Spinal cord (tissue), 9 donors: ENCODE measurements at regions not wholly inside any gene's neighbourhood (a gene's known extent, or its start where the extent isn't known, plus 50 kb on each side); places are given as distances from the start of the nearest gene placed in this dataset.
A peak's percentile ranks its signal among the peaks of the same experiment; 100 is the strongest.

Source experiments
- DNase-seq, 6 donors: peaks; one replicate each; pipeline versions ENCODE4 v3.0.0 to v3.0.0-alpha.2; 2013 to 2015; ENCODE audit warnings: low spot score in 6 of 6, low read depth in 4 of 6
- H3K27ac ChIP-seq: one replicate; pipeline ENCODE4 v1.5.1; 2013; ENCODE audit warnings: low read depth, low read length, control low read depth
- H3K27me3 ChIP-seq: one replicate; pipeline ENCODE4 v1.6.1; 2013; ENCODE audit warnings: low read length; ENCODE audit not compliant: control insufficient read depth, insufficient read depth
- H3K36me3 ChIP-seq: one replicate; pipeline ENCODE4 v1.6.1; 2013; ENCODE audit warnings: low read length; ENCODE audit not compliant: control insufficient read depth, insufficient read depth
- H3K4me1 ChIP-seq: one replicate; pipeline ENCODE4 v1.6.1; 2013; ENCODE audit warnings: low read length; ENCODE audit not compliant: control insufficient read depth, insufficient read depth
- H3K4me3 ChIP-seq: one replicate; pipeline ENCODE4 v1.5.1; 2013; ENCODE audit warnings: low read depth, low read length, control low read depth
- H3K9me3 ChIP-seq: one replicate; pipeline ENCODE4 v1.6.1; 2013; ENCODE audit warnings: low read length; ENCODE audit not compliant: control insufficient read depth, insufficient read depth
- WGBS: methylation state at CpG from one replicate; pipeline ENCODE4 v1.1.5; 2013; ENCODE audit warnings: missing lambda C conversion rate; ENCODE audit not compliant: insufficient coverage; 5-methylcytosine and 5-hydroxymethylcytosine counted together
- donor health status: healthy.

GRCh38 chr2:128466376-128466775 lies 147.7 kb upstream of the HS6ST1 start:
- Histone ChIP-seq H3K4me1 (peaks cover 3% of the 10 kb centered on the region), H3K27me3 (no peaks in the 10 kb centered on the region), H3K36me3 (no peaks in the 10 kb centered on the region), H3K4me3 (no peak overlapping the region), H3K27ac (no peak overlapping the region), H3K9me3 (peaks cover 5% of the 10 kb centered on the region)
- 85% methylated on average over 2 of the region's 2 CpGs for WGBS
- peak in 1 of 6 donors; percentile 50 for DNase-seq

GRCh38 chr2:128466776-128467175 lies 148.1 kb upstream of the HS6ST1 start:
- Histone ChIP-seq H3K9me3 (peaks cover 5% of the 10 kb centered on the region), H3K27ac (no peak overlapping the region), H3K27me3 (no peaks in the 10 kb centered on the region), H3K4me1 (peaks cover 3% of the 10 kb centered on the region), H3K36me3 (no peaks in the 10 kb centered on the region), H3K4me3 (no peak overlapping the region)
- no peak for DNase-seq
- 81% methylated on average over 2 of the region's 2 CpGs for WGBS

- Histone ChIP-seq H3K27me3 (no peaks in the 10 kb centered on the region), H3K4me3 (no peak overlapping the region), H3K36me3 (no peaks in the 10 kb centered on the region), H3K9me3 (peaks cover 5% of the 10 kb centered on the region), H3K4me1 (peaks cover 5% of the 10 kb centered on the region), H3K27ac (no peak overlapping the region)
- 99% methylated on average over 9 of the region's 10 CpGs for WGBS
- no peak for DNase-seq
Observed at GRCh38 chr2:128467321-128467969, 148.8 kb upstream of the HS6ST1 start.

- Histone ChIP-seq H3K4me3 (no peak overlapping the region), H3K36me3 (no peaks in the 10 kb centered on the region), H3K27ac (no peak overlapping the region), H3K4me1 (peaks cover 14% of the 10 kb centered on the region), H3K9me3 (peaks cover 5% of the 10 kb centered on the region), H3K27me3 (no peaks in the 10 kb centered on the region)
- peak in 1 of 6 donors; percentile 72 for DNase-seq
- WGBS = 100% methylated on average over 1 of the region's 3 CpGs
Observed at GRCh38 chr2:128468186-128468920, 149.7 kb upstream of the HS6ST1 start.

GRCh38 chr2:128469203-128469602 lies 150.5 kb upstream of the HS6ST1 start:
- 100% methylated on average over 1 of the region's 1 CpG for WGBS
- no peak for DNase-seq
- Histone ChIP-seq H3K27me3 (no peaks in the 10 kb centered on the region), H3K9me3 (peaks cover 5% of the 10 kb centered on the region), H3K27ac (no peak overlapping the region), H3K36me3 (no peaks in the 10 kb centered on the region), H3K4me1 (peaks cover 22% of the 10 kb centered on the region), H3K4me3 (no peak overlapping the region)

- Histone ChIP-seq H3K9me3 (peaks cover 5% of the 10 kb centered on the region), H3K27ac (no peak overlapping the region), H3K36me3 (no peaks in the 10 kb centered on the region), H3K4me1 (peaks cover 26% of the 10 kb centered on the region), H3K27me3 (no peaks in the 10 kb centered on the region), H3K4me3 (no peak overlapping the region)
- 88% methylated on average over 3 of the region's 3 CpGs for WGBS
- DNase-seq = no peak
Observed at GRCh38 chr2:128469875-128470274, 151.2 kb upstream of the HS6ST1 start.

- peaks cover 5% of the 10 kb centered on the region for H3K9me3 ChIP-seq
- H3K36me3 ChIP-seq = no peaks in the 10 kb centered on the region
- peaks cover 23% of the 10 kb centered on the region for H3K4me1 ChIP-seq
- no peak overlapping the region for H3K4me3 ChIP-seq
- peak in 1 of 6 donors; percentile 23 for DNase-seq
- 20% methylated on average over 2 of the region's 5 CpGs for WGBS
- no peak overlapping the region for H3K27ac ChIP-seq
- H3K27me3 ChIP-seq = no peaks in the 10 kb centered on the region
Observed at GRCh38 chr2:128472789-128473174, 154.1 kb upstream of the HS6ST1 start.

- no peaks in the 10 kb centered on the region for H3K27me3 ChIP-seq
- H3K4me1 ChIP-seq = peaks cover 23% of the 10 kb centered on the region
- peaks cover 5% of the 10 kb centered on the region for H3K9me3 ChIP-seq
- H3K27ac ChIP-seq = no peak overlapping the region
- H3K4me3 ChIP-seq = no peak overlapping the region
- peak in 5 of 6 donors; percentile 55 to 96 (median 62) for DNase-seq
- 22% methylated on average over 25 of the region's 26 CpGs for WGBS
- H3K36me3 ChIP-seq = no peaks in the 10 kb centered on the region
Observed at GRCh38 chr2:128473175-128474035, 154.7 kb upstream of the HS6ST1 start.

- Histone ChIP-seq H3K4me3 (no peak overlapping the region), H3K27me3 (no peaks in the 10 kb centered on the region), H3K36me3 (no peaks in the 10 kb centered on the region), H3K27ac (no peak overlapping the region), H3K9me3 (peaks cover 5% of the 10 kb centered on the region), H3K4me1 (peaks cover 23% of the 10 kb centered on the region)
- peak in 1 of 6 donors; percentile 23 for DNase-seq
- WGBS = 71% methylated on average over 9 of the region's 10 CpGs
Observed at GRCh38 chr2:128474036-128474955, 155.6 kb upstream of the HS6ST1 start.
